OCI-LY7 (cell line): ENCODE measurements at regions not wholly inside any gene's neighbourhood (a gene's known extent, or its start where the extent isn't known, plus 50 kb on each side); places are given as distances from the start of the nearest gene placed in this dataset.

Experiments used
- BruUV-seq: library from RNA; stranded (reverse); fragments of 400-500 nt; replicated peaks from 2 replicates; lab custom pipeline; 2021; lab: Mats Ljungman, UMichigan
- CTCF ChIA-PET: fragments of 300-600 bp; sonication (Branson Sonifier 250); formaldehyde crosslinking; loops from one replicate; lab custom pipeline; 2022; ENCODE audit warnings: antibody characterized with exemption; ENCODE audit not compliant: unreplicated experiment; lab: Charles Lee
- POLR2A ChIA-PET: fragments of 300-600 bp; sonication (Branson Sonifier 250); formaldehyde crosslinking; loops from one replicate; lab custom pipeline; 2022; ENCODE audit warnings: antibody characterized with exemption; lab: Charles Lee
- DNase-seq: peaks from one replicate; pipeline ENCODE4 v3.0.0-alpha.2; 2015; ENCODE audit warnings: low spot score
- H2AFZ ChIP-seq: fragments of 200-600 bp; sonication (generic), shearing (Covaris generic); 2 replicates; pipeline ENCODE4 v1.6.1; 2014; ENCODE audit warnings: mild to moderate bottlenecking, antibody characterized with exemption, low read length, moderate library complexity
- H3K27ac ChIP-seq: fragments of 200-600 bp; sonication (generic); 2 replicates; pipeline ENCODE4 v1.5.1; 2014; ENCODE audit warnings: mixed run types, low read depth, mild to moderate bottlenecking, moderate library complexity, low read length, inconsistent platforms; ENCODE audit not compliant: poor library complexity, severe bottlenecking
- H3K36me3 ChIP-seq: fragments of 200-600 bp; sonication (generic); 2 replicates; pipeline ENCODE4 v1.6.1; 2014; ENCODE audit warnings: mild to moderate bottlenecking, antibody characterized with exemption, low read length, moderate library complexity, mixed read lengths; ENCODE audit not compliant: insufficient read depth
- H3K4me1 ChIP-seq: fragments of 200-600 bp; sonication (generic); 2 replicates; pipeline ENCODE4 v1.5.1; 2014; ENCODE audit warnings: mild to moderate bottlenecking, low read length; ENCODE audit not compliant: insufficient read depth, poor library complexity, severe bottlenecking
- H3K4me2 ChIP-seq: fragments of 200-600 bp; sonication (generic); 2 replicates; pipeline ENCODE4 v1.6.1; 2014; ENCODE audit warnings: mild to moderate bottlenecking, low read length
- H3K4me3 ChIP-seq: fragments of 200-600 bp; sonication (generic); 2 replicates; pipeline ENCODE4 v1.5.1; 2014; ENCODE audit warnings: mild to moderate bottlenecking, low read depth, low read length; ENCODE audit not compliant: poor library complexity, severe bottlenecking
- H3K79me2 ChIP-seq: fragments of 200-600 bp; sonication (generic); 2 replicates; pipeline ENCODE4 v1.6.1; 2016; ENCODE audit warnings: low read depth, mild to moderate bottlenecking, low read length, moderate library complexity, mixed read lengths; ENCODE audit not compliant: insufficient read depth
- H3K9me2 ChIP-seq: fragments of 200-600 bp; sonication (generic); 2 replicates; pipeline ENCODE4 v1.6.1; 2016; ENCODE audit warnings: mild to moderate bottlenecking, low read length, mixed read lengths; ENCODE audit not compliant: insufficient read depth
- H3K9me3 ChIP-seq: fragments of 200-600 bp; sonication (generic); 2 replicates; pipeline ENCODE4 v1.6.1; 2014; ENCODE audit warnings: mild to moderate bottlenecking, mixed run types, low read length, mixed read lengths
- H4K20me1 ChIP-seq: fragments of 200-600 bp; sonication (generic); 2 replicates; pipeline ENCODE4 v1.6.1; 2014; ENCODE audit warnings: mild to moderate bottlenecking, antibody characterized with exemption, low read length, moderate library complexity, mixed read lengths; ENCODE audit not compliant: insufficient read depth
- EZH2phosphoT487 ChIP-seq: fragments of 200-600 bp; sonication (generic); IDR thresholded peaks from 2 replicates; pipeline ENCODE4 v1.6.1; 2018; ENCODE audit warnings: low read depth, borderline replicate concordance, mild to moderate bottlenecking, mixed run types, antibody characterized with exemption, low read length, moderate library complexity, mixed read lengths
- intact Hi-C: fragments of 100-400 bp; cut with micrococcal nuclease; formaldehyde crosslinking; loops from one replicate; pipeline ENCODE4 v1.10.0; 2022; ENCODE audit not compliant: unreplicated experiment
- TF ChIP-seq, protein P1 (sequence below): fragments of 200-600 bp; sonication (generic); conservative IDR thresholded peaks from 2 replicates; pipeline ENCODE4 v1.5.1; 2014; ENCODE audit warnings: mild to moderate bottlenecking, antibody characterized with exemption, low read length, moderate library complexity, mixed read lengths

DNA sequence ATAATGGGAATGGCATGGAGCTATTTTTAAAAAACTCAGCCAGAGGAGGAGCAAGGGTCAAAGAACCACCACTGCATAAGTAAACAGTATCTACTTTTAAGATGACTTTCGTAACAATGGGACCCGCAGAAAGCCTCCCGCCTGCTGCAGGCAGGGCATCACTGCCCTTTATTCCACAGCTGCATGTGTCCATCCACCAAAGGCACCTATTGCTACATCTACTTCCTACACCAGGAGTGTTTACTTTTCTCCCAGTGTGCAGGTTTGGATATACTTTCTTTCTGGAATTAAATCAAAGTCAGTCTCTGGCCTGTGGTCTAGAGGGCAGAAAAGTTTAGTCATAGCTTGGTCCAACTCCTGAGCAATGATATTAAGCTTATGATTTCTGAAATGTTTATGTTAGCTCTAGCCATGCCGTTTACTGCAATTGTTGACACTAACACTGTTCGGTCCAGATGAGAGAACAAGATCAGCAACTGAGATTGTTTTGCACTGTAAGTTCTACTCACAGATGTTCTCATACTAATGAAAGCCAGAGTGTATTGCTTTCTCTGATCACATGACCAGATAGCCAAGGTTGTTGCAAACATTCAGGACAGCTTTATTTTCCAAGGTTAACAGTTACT is 391.5 kb downstream of the FGF10 start:
- CTCF ChIA-PET = no interaction called here
- intact Hi-C loops = no loop called here
- Histone ChIP-seq H3K9me3 (no peaks in the 10 kb centered on the region), H3K4me2 (no peak overlapping the region), H2AFZ (no peak overlapping the region), H3K27ac (no peak overlapping the region), H3K36me3 (no peaks in the 10 kb centered on the region), H3K79me2 (no peaks in the 10 kb centered on the region), H3K4me1 (no peaks in the 10 kb centered on the region), H3K9me2 (no peaks in the 10 kb centered on the region), H3K4me3 (no peak overlapping the region), H4K20me1 (no peaks in the 10 kb centered on the region)
- DNase-seq = no peak
- POLR2A ChIA-PET = interaction anchor here (0.6 to 1.4 kb wide), 2 partner anchors 9 to 177 kb away, joined by 3 to 4 read pairs; no protein-coding TSS in a partner anchor
- no TSS peak for BruUV-seq
- TF ChIP-seq, protein P1, sequence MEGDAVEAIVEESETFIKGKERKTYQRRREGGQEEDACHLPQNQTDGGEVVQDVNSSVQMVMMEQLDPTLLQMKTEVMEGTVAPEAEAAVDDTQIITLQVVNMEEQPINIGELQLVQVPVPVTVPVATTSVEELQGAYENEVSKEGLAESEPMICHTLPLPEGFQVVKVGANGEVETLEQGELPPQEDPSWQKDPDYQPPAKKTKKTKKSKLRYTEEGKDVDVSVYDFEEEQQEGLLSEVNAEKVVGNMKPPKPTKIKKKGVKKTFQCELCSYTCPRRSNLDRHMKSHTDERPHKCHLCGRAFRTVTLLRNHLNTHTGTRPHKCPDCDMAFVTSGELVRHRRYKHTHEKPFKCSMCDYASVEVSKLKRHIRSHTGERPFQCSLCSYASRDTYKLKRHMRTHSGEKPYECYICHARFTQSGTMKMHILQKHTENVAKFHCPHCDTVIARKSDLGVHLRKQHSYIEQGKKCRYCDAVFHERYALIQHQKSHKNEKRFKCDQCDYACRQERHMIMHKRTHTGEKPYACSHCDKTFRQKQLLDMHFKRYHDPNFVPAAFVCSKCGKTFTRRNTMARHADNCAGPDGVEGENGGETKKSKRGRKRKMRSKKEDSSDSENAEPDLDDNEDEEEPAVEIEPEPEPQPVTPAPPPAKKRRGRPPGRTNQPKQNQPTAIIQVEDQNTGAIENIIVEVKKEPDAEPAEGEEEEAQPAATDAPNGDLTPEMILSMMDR = no peak
- no peak for TF ChIP-seq EZH2phosphoT487

DNA sequence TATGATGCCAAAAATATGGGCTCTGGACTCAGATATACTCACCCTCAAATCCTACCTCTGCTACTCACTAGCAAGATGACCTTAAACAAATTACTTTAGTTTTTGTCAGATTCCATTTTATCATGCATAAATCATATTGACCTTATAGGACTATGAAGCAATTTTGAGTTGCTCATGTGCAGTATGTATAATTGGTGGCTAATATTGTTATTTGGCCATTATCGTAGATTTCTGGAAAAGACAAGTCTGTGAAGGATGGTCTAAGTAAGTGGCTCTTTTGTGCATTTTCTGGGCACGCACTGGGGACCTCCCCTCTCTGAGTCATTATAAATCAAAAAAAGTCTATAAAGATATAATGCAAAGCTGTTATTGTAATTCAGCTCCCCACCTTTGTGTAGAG is 393.0 kb downstream of the FGF10 start:
- Histone ChIP-seq H3K4me1 (no peaks in the 10 kb centered on the region), H4K20me1 (no peaks in the 10 kb centered on the region), H3K36me3 (no peaks in the 10 kb centered on the region), H3K79me2 (no peaks in the 10 kb centered on the region), H3K4me3 (no peak overlapping the region), H3K9me3 (no peaks in the 10 kb centered on the region), H3K27ac (no peak overlapping the region), H2AFZ (no peak overlapping the region), H3K4me2 (no peak overlapping the region), H3K9me2 (no peaks in the 10 kb centered on the region)
- TF ChIP-seq, protein P1 = no peak
- no peak for TF ChIP-seq EZH2phosphoT487
- POLR2A ChIA-PET = no interaction called here
- CTCF ChIA-PET = no interaction called here
- DNase-seq = no peak
- intact Hi-C loops = no loop called here
- no TSS peak for BruUV-seq

DNA sequence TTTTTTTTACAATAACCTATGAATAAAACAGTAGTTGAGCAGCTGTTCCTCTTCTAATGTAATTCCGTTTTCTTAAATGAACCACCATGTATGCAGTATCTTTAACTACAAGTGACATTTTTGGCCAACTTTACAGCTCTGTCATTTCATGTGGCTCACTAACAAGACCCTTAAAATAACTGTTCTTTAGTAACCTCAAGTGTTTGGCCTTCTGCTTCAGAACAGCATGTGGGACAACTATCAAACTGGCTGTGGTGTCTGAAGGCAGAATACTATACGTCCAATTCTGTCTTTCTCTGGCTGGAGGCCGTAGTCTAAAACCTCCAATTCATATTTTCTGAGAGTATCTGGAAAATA is 391.4 kb downstream of the NNT start:
- Histone ChIP-seq H3K27ac (no peak overlapping the region), H3K9me2 (no peaks in the 10 kb centered on the region), H3K79me2 (no peaks in the 10 kb centered on the region), H3K4me1 (no peaks in the 10 kb centered on the region), H3K36me3 (no peaks in the 10 kb centered on the region), H2AFZ (no peak overlapping the region), H4K20me1 (no peaks in the 10 kb centered on the region), H3K4me2 (no peak overlapping the region), H3K4me3 (no peak overlapping the region), H3K9me3 (no peaks in the 10 kb centered on the region)
- intact Hi-C loops = no loop called here
- no peak for DNase-seq
- ChIA-PET CTCF (no interaction called here), POLR2A (no interaction called here)
- BruUV-seq = no TSS peak
- TF ChIP-seq, protein P1 = no peak
- no peak for TF ChIP-seq EZH2phosphoT487
